NCI-H2196 (cell line): ENCODE measurements at regions not wholly inside any gene's neighbourhood (a gene's known extent, or its start where the extent isn't known, plus 50 kb on each side); places are given as distances from the start of the nearest gene placed in this dataset.
"Not testable (repeated sequence)": the region's sequence is repeated elsewhere in the genome, so short reads cannot be mapped to it uniquely, and the experiment has no call there.

Experiments used
- DNase-seq: peaks from one replicate; lab custom pipeline; 2025; ENCODE audit not compliant: unreplicated experiment; lab: John Stamatoyannopoulos, UW

DNA sequence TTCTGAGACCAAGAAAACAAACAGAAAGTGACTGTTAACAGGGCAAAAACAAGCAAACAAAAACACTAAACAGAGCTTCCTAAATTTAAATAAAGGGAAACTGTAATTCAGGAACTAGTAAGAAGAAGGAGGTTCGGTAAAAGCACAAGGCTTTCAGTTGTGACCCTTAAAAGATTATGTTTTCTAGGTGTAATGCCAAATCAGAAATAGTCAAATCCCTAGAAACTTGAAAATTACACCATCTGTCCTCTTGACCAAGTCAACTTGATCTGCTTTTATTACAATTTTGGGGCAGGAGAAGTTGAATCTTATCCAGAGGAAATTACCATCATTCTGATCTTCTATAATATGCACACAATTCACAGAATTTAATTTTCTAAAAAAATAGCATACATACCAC lies 754.0 kb upstream of the ADGRL4 start:
- DNase-seq: no peak

DNA sequence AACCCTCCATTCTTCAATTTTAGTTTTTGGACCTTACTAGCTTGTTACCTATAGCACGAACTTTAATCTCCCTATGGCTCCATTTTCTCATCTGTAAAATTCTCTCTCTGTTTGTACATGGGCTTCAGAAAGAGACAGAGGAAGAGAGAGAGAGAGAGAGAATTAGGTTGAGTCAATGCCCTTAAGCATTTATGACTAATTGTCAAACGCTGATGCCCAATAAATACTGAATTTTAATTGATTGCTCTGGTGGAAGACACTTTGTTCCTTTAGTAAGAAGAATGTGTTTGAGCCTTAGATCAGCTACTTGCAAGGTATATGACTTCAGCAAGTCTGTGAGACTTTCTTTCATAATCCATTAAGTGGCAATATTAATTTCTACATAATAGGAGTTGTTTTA lies 743.1 kb upstream of the ADGRL4 start:
- DNase-seq: no peak

DNA sequence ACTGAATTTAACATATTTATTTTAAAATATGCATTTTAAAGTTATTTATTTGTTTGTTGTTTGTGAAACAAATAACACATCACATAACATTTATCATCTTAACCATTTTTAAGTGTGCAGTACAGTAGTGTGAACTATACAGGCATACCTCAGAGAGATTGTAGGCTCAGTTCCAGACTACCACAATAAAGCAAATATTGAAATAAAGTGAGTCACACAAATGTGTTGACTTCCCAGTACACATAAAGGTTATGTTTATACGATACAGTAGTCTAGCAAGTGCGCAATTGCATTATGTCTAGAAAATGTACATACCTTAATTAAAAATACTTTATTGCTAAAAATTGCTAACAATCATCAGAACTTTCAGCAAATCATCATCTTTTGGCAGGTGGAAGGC lies 739.4 kb upstream of the ADGRL4 start:
- DNase-seq: no peak

DNA sequence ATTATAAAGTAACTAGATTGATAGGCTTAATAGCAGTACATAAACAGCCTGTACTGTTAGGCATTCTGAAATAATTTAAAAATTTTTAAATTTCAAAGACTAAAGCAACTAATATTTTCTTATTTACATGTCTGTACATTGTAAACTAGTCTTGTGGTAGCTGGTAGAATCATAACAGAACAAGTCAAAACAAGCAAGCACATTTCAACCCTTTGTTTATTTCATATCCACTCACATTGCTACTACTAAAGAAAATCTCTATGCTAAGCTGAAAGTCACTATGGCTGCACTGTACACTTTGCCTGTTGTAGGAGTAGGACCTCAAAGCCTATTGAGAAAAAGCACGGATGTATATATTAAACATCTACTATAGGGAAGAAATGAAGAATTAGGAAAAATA lies 738.2 kb upstream of the ADGRL4 start:
- no peak for DNase-seq

DNA sequence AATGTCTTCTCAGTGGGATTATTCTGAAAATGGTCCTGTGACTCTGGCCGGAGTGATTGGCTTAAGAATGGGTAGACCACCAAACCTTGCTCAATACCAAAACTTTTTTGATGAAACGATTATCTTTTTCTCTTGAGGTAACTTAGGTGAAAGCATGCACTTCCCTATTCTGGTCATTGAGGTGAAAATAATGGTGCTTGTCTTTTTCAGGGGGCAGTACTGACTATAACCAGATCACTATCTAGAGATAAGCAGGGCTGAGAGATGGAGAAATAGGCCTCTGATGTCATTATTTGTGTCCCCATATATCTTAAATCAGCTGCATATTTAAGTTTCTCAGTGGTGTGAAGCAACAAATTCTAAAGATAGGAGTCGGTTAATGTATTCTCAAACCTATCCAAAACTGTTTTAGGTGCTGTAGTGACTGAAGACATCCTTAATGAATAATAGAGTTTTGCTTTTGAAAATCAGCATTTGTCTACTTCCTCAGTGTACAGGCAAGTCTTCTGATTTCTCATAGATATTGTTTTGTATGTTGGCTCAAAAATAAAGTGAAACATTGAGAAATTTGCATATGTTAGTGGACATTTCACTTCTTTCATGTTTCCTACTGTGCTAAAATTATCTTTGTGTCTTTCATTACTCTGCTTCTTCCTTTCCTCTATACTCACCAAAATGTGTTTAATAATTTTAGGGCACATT lies 735.3 kb upstream of the ADGRL4 start:
- no peak for DNase-seq

DNA sequence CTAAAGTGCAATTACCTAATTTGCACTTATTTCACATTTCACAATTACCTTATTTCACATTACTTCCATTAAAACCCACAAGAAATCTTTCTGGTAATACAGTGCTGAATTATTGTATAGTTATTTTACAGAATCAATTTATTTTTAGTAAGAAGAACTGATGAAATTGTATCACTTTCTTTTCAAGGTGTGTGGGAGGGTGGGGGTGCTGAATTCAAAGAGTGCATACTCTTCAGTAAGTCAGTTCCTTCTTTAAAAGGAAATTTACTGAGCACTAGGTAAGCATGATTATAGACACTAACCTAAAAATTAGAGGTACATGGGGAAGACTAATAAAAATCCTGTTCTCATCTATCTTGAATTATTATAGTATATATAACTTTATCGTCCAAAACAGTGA lies 731.6 kb upstream of the ADGRL4 start:
- no peak for DNase-seq

DNA sequence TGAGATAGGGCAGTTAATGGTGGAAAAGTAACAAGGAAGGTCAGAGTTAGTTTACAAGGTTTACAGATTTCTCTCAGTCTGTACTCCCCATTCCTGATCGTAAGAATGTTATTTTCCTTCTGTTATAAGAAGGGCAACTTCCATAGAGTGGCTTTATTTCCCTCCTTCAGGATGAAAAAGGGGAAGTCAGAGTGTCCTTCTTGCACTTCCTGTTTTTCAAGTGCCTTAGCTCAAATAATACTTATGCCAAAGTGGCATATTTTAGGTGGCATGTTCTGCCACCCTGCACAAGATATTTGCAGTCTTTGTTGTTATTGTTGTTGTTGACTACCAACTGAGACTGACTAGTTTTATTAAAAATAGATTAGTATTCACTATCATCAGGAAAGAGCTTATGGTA lies 730.7 kb upstream of the ADGRL4 start:
- no peak for DNase-seq

DNA sequence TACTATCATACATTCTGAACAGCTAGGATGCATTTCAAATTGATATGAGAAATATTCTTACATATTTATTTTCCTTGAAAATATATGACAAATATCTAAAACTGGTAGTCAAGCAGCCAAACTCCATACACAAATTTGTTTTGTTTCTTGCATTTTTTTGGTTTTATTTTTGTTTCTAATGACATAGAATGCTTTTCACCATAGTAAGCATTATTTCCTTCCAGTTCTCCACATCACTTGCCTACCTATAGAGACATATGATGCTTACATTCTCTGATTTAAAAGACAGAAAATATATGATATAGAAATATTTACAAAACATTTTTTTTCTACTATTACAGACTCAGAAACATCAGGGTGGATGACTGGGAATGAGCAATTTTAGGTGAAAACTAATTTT lies 726.4 kb upstream of the ADGRL4 start:
- DNase-seq: no peak

DNA sequence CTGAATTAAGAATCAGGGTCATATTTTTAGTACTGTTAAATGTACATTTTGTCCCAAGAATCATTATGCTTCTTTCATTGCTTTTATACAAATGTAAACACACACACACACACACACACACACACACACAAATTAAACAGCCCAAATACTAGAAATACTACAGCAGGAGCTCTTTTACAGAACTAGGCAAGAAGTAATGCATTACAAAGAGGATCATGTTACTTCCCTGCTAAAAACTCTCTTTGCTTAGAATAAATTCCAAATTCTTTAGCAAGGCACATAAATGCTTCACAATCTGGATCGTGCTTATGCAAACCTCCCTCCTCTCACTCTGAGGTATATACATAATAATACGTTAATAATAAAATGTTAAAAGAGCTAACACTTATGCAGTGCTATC lies 720.4 kb upstream of the ADGRL4 start:
- no peak for DNase-seq

DNA sequence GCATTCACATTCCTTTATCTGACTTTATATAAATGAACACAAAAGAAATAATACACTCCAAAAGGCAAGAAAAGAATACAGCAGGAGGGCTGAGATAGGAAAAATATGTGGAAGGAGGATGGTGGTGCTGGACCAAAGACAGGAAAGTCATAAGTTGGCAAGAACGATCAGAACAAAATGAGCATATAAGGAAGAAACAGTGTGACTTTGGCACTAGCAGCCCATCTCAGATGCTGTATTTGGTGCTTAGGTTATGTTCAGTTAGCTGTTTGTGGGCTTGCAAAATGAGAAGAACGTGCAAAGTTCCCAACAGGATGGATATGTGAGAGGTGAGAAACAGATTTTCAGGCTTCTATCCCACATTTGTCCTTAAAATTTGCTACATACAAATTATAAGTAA lies 719.8 kb upstream of the ADGRL4 start:
- no peak for DNase-seq

DNA sequence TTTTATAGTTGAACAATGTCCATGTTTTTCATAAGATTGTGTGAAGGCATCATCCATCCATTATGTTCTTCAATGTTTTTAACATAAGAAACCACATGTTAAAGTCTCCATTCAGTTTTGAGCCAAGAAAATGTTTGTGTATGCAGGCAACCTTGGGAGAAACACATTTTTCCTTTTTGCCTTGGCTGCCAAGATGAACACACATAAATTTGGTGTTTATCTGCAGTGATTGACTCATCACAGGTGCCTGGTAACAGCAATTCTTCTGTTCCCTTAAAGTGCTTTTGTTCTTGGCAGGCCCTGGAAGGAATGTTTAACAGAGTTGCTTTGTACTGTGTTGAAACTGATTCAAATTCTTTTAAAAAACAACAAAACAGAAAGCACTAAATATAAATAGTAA lies 709.9 kb upstream of the ADGRL4 start:
- DNase-seq: no peak

DNA sequence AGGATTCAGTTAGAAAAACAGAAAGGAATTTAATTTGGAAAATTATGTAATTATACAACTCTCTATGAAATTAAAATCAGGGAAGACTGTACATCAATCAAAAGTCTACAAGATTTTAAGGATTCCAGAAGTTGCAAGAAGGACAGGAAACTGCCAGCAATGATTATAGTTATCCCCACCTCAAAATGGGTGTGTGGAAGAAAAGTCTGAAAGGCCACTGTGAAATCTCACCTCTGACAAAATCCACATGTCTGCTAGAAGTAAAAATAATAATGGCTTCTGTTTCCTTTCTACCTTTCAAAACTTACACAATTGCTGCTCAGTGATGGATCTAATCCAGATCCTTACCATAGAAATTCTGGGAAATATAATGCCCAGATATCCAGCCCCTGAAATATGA lies 708.1 kb upstream of the ADGRL4 start:
- DNase-seq: no peak

DNA sequence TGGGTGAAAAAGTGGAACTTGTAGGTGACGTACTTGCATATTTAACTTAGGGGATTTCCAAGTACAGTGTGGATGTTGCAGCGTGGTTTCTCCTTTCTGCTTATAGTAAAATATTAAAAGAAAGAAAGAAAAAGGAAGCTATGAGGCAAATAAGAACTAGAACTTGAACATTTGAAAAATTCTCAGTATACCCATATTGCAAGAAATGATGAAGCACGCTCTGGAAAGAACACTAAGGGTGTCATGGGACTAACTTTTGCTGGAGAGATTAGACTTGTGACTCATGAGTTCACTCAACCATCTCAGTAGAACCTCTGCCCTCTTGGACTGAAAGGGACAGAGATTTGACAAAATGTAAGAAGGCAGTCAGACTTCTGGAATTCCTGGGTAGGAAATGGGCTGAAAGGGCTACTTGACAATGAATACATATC lies 704.5 kb upstream of the ADGRL4 start:
- no peak for DNase-seq

DNA sequence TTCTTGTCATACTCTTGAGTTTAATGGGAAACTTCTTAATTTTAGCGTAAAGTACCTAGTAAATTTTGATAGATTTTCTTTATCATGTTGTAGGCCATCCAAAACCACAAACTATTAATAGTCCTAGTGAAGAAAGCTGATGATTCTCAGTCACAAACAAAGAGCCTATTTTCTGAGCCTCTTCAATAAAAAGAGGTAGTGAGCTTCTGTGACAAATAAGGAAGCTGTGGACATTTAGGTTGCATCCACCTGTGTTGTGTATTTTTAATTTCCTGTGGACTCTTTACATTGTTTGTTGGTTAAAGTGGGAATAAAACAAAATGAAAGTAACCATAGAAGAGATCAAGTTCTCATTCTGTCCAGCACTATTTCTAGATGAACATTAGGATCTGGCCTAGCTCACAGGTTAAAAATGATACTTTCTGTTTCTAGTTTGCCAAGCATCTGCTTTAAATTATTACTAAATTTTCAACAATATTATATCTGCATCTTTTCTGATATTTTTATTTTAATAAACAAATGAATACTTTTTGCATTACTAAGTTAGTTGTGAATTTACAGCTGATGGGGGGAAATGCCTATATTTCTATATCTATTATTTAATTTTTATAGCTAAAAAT lies 702.2 kb upstream of the ADGRL4 start:
- no peak for DNase-seq

DNA sequence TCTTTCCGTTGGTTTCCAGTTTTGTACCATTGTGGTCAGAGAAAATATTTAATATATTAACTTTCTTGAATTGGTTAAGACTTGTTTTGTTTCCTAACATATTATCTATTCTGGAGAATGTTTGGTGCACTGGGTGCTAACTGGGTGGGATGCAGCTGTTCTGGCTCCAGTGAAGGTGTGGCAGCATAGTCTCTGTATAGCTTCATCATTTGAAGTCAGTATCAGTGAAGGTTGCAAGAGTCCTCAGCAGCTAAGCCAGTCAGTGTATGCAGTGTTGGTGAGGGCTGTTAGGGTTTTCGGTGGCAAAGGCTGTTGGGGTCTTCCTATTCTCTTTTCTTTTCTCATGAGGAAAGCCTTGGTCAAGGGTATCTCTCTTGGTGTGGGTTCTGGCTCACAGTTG lies 698.7 kb upstream of the ADGRL4 start:
- no peak for DNase-seq

DNA sequence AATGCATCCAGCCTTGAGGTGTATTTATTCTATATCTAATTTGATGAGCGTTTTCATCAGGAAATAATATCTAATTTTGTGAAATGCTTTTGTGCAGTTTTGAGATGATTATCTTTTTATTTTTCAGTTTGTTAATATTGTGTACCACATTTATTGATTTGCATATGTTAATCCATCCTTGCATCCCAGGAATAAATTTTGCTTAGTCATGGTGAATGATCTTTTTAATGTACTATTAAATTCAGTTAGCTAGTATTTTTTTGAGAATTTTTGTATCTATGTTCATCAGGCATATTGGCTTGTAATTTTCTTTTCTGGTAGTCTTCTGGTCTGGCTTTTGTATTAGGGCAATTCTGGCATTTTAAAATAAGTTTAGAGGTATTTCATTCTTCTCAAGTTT lies 697.5 kb upstream of the ADGRL4 start:
- no peak for DNase-seq

DNA sequence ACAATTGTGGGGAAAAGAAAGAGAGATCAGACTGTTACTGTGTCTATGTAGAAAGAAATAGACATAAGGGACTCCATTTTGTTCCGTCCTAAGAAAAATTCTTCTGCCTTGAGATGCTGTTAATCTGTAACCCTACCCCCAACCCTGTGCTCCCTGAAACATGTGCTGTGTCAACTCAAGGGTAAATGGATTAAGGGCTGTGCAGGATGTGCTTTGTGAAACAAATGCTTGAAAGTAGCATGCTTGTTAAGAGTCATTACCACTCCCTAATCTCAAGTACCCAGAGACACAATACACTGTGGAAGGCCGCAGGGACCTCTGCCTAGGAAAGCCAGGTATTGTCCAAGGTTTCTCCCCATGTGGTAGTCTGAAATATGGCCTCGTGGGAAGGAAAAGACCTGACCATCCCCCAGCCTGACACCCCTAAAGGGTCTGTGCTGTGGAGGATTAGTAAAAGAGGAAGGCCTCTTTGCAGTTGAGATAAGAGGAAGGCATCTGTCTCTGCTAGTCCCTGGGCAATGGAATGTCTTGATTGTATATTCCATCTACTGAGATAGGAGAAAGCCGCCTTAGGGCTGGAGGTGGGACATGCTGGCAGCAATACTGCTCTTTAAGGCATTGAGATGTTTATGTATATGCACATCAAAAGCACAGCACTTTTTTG lies 695.9 kb upstream of the ADGRL4 start:
- DNase-seq: not testable (repeated sequence)

DNA sequence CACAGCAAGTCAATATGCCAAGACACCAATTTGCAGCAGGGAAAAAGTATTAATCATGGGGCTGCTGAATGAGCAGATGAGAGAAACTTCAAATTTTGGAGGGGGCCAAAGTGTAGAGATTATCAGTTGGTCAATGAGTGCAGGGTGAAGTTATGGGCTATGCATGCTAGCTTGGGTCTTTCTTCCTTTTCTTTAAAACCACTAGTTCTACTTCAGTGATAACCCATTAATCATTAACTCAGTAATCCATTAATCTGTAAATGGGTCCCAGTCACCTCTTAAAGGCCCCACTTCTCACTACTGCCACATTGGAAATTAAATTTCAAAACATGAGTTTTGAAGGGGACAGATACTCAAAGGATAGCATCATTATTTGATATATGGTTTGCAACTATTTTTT lies 688.6 kb upstream of the ADGRL4 start:
- no peak for DNase-seq

DNA sequence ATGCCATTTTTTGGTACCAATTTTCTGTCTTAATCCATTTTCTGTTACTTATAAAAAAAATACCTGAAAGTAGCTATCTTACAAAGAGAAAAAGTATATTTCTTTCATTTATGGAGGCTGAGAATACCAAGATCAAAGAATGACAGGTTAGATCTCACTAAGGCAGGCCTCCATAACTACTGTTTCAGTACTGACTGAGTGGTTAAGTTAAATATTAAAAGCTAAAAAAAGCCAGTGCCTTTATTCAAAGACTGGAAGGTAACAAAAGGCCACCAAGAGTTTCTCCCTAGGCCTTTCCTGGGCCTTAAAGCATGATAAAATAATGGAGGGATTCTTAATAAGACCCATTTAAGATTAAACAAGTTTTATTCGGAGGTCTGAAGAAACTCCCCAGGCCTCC lies 687.7 kb upstream of the ADGRL4 start:
- DNase-seq: no peak

DNA sequence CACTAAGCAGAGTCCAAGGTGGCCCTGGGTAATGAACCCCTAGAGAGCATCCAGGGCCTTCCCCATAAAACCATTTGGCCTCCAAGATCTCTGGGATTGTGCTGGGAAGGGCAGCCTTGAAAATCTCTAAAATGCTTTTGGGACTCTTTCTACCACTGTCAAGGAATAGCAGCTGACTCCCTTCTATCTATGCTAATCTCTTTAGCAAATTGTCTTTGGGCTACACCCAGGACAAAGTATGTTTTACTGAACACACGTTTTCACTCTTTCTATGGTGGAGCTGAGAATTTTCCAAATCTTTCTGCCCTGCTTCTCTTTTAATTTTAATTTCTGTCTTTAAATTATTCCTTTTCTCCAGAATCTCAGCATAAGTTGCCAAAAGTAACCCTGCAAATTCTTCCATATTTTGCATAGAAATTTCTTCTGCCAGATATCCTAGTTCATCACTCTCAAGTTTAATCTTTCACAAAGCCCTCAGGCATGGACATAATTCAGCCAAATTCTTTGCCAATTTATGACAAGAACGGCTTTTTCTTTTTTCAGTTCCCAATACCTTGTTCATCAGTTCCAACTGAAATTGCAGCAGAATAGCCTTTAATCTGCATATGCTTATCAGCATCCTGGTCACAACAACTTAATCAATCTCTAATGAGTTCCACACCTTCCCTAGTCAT lies 687.0 kb upstream of the ADGRL4 start:
- no peak for DNase-seq

DNA sequence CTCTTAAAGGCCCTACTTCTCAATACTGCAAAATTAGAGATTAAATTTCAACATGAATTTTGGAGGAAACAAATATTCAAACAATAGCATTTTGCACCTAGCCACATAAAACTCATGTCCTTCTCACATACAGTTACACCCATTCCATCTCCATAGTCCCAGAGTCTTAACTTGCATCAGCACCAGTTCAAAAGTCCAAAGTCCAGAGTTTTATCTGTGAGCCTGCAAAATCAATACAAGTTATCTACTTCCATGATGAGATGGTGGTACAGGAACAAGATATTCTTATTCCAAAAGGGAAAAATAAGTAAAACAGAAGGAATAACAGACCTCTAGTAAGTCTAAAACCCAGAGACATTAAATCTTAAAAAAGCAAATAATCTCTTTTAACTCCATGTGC lies 686.0 kb upstream of the ADGRL4 start:
- DNase-seq: no peak

DNA sequence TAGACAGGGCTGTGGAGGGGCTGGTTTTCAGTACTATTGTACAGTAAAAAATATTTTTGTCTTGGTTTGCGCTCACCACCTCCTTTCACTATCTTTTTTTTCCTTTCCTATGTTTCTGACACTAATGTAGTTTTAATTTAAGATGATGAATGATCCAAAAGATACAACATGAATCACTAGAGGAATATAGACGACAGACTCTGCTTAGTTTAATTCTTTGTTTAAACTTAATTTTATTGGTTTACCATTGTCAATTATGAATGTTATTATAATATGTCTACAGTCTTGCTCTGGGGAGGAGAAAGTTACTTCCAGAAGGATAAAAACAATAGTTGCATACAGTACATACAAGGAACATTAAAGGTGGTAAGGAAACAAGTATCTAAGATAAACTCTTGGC lies 682.4 kb upstream of the ADGRL4 start:
- no peak for DNase-seq
